NCI-H82 treated with DMSO at 0.1 percent for 48 hours (cell line): ENCODE measurements at regions not wholly inside any gene's neighbourhood (a gene's known extent, or its start where the extent isn't known, plus 50 kb on each side); places are given as distances from the start of the nearest gene placed in this dataset.

Experiments
- DNase-seq: peaks from one replicate; lab custom pipeline; 2025; ENCODE audit not compliant: unreplicated experiment; lab: John Stamatoyannopoulos, UW

DNA sequence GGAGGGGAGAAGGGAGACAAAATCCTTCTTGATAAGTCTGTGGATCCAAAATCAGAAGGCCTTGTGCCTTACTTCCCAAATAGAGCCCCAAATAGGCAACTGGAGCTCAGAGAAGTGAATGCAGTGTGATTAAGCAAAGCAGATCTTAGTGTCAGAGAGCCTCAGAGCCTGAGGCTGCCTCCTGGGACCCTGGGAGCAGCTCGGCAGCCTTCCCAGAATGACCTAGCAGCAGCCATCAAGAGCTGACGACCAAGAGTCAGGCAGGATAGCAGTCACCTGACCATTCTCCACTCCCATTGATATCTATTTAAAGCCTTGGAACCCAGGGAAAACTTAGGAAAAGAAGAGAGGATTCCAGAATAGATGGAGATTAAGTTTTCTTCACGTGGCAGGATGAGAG lies 78.0 kb upstream of the SMYD2 start:
- DNase-seq = no peak

DNA sequence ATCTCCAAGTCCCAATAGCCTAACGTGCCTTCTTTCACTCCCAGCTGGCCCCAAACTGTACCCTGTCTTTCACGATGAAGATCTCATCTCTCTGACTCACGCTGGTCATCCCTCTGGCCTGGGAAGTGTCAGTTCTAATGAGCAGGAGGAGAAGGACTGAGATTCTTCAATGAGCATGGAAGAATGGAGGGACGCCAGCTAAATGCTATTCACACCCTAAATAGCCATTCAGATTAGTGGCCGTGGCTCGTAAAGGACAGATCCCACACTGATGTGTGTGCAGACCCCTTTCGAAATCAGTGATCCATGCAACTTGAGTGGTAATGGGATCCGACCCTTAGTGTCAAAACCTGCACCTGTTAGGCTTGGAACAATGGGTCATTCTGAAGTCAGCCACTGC lies 75.9 kb upstream of the SMYD2 start:
- DNase-seq = no peak

DNA sequence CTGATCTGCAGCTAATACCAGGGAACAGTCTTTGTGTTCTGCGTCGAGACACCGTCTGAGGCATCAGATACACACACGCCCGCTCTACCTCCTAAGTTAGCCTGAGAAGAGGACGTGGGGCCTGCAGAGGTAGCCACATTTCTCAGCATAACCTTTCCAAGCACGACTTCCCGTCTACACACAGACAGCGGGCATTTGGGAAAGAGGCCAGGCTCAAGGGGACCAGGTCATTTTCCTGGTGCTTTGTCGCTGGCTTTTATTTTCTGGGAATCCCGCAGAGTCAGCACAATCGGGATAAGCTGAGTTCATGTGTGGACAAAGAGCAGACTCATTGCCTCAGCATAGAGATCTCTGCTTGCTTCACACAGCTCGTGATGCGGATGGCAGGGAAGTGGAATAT lies 72.5 kb upstream of the SMYD2 start:
- DNase-seq = no peak

DNA sequence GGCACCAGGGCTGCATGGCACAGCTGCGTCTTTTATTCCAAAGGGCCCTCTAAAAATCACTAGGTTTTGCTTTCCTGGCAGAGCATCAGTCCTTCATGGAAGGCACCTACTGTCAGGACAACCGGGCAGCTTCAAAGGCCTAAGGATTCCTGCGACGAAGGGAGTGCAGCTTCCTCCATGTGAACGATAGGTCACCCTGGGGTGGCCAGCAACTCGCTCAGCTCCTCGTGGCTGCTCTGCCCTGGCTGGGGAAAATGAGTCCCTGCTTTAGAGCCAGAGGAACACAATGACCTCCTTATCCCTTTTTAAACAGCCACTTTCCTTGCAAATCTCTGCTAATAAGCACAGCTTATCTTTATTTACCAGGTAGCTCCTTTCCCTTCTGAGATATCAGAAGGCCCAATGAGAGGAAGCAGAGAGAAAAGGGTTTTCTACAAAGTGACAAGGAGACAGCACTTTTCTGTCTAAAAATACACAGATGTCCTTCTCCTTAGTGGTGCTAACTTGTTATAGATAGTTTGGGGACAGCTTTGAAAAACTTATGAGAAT lies 71.6 kb upstream of the SMYD2 start:
- no peak for DNase-seq

DNA sequence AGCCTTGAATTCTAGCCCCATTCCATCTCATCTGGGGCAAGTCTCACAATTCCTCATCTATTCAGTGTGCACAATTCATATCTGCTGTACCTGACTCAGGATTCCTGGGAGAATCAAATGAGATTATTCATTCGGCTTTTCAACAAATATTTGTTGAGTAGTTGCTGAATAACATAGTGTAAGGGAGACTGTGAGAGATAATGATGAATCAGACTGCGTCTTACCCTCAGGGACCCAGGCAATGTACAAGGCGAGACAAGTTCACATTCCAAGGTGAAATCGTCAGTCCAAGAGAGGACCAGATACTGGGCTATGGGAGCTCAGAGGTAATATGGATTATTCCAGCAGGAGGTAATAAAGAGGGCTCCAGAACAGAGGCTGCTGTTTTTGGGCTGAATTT lies 67.8 kb upstream of the SMYD2 start:
- no peak for DNase-seq

DNA sequence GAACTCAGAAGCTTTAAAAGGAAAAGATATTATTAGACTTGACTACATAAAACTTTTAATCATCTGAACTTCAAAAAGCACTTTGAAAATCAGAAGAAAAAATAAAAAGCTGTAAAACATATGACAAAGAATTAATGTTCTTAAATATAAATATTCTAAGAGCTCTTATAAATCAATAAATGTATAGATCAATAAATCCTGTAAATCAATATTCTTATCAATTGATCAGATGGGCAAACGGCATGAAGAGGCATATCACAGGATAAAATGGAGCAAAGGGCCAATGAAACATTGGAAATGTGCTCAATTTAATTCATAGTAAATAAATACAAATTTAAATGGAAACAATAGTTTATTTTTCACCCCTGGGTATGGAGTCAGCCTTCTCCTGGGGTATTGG lies 66.1 kb upstream of the SMYD2 start:
- no peak for DNase-seq

DNA sequence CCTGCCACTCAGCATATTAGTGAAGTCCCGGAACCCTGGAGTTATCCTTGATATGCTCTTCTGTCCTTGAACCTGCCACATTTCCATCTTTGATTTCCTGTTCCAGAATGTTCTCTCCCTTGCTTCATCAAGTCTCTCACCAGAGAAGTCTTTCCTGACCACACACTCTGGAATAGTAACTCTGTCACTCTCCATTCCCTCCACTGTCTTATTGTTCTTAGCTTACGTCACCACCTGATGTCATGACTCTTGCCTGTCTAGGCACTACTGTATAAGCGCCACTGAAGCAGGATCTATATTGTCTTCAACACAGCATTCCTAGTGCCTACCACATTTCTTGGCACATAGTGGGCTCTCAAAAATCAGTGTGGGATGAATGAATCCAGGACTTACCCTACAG lies 65.4 kb upstream of the SMYD2 start:
- DNase-seq = no peak

DNA sequence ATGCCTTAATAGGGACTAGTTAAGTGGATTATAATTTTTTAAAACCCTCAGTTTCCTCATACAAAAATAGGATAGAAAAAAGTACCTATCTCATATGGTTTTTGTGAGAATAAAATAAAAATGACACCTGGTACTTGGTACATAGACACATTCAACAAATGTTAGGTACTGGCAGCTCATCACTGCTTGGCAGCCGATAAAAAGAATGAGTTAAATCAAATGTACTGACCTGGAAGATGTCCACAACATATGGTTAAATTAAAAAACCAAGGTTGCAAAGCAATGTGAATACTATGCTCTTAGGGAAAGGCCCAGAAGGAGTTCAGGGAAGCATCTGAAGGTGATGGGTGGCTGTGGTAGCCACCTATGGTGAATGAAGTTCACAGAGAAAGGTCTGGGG lies 64.9 kb upstream of the SMYD2 start:
- no peak for DNase-seq

DNA sequence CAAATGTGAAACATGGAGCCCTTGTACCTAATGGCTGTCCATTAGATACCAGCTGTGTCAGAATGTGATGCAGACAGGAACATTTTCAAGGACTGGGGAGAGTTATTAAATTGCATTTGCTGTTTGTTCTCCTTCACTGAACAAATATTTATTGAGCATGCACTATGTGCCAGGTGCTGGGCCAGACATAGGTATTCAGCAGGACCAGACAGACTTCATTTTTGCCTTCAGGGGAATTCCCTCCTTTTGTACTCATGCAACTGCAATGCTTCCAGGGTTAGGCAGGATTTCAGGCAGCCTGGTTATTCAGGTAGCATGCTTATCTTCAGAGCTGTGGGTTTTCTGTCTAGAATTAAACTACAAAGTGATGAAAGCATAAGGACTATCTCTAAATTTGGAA lies 64.2 kb upstream of the SMYD2 start:
- no peak for DNase-seq

DNA sequence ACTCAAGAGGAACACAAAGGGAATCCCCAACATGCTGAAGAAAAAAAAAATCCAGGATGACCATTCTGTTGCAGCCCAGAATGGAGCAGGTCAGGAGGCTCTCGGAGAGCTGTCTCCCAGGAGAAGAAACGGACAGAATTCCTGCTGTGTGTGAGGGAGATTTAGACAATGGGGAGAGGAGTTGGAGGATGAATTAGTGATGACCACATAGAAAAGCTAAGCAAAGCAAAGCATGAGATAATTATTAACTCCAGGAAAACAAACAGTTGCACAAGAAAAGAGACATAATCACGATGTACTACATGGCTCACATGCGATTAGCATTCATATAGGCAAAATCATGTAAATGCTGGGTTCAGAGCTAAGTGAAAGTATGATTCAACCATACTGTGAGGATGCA lies 61.1 kb upstream of the SMYD2 start:
- no peak for DNase-seq

DNA sequence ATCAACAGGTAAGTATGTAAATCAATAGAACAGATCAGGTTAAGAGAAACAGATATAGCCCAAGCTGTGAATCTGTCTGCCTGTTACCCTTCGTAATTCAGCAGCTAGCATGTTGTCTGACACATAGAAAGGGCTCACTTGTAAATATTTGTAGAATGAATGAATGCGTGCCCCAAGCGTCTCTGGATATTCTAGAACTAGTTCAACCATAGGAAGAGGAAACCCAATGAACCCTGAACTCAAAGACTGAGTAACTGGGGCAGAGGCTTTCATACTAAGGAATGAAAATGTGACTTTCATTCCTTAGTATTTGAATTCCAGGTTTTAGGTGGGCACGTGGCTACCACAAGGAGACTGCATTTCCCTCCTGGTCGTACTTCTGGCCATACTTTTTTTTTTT lies 60.1 kb upstream of the SMYD2 start:
- DNase-seq = no peak

DNA sequence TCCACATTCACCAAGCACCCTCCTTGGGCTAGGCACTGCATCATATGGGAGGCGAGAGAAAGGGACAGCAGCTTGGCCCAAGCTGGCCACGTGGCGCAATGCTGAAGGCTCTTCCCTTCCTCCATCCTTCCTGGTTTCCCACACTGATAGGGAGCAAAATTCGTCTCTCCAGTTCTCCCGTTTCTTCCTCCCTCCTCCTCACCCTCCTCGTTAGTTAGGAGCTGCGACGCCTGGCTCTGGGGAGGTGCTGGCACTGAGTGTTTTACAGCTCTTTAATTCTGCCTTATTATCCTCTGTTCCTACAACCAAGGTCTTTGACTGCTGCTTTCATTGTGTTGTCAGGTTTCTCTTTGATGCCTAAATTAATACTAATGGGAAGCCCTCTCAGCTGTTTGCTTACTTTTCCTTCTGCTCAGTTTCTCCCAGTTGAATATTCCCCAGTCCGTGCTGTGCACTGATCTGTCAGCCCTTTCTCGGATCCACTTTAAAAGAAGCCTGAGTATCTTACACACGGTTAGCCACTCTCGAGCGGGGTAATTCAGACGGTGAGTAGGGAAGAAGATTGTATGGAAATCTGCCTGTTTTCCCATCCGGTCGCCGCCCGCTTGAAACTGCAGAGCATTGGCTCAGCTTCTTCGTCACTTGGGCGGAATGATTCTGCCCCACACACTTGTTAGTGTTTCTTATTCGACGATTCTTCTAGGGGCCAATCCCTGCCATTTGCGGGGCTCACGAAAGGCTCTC lies 56.2 kb upstream of the SMYD2 start:
- no peak for DNase-seq

DNA sequence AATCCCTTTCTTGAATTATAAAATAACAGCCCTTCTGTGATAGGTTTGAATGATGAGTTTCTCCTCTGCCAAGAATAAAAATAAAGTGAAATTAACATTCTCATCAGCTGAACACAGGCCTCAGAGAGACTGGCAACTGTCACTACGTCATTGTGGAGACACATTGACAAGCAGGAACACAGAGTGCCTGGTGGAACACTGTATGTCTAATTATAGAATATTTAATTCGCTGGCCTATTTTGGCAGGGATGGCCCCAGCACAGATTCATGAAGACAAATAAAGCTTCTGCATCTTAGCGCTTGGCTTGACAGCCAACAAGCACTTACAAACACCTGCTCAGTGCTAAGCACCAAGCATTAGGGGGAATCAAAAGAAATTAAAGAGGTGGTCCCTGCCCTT lies 52.0 kb upstream of the SMYD2 start:
- no peak for DNase-seq

DNA sequence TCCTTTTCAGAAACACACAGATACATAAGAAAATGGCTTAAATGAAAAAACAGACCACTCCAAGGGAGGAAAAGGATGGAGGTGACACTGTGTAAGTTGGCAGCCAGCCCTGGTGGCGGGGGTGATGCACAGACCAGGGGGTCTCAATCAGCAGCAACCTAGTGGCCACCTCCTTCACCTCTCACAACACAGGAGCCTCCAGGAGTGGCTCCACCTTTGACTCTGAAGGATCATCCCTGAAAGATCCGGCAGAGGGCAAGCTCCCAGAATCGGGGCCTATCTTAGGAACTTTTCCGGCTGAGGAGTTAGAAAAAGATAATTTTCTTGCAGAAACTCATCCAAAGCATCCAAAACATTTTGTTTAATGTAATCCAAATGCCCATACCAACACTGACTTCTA lies 51.2 kb upstream of the SMYD2 start:
- DNase-seq = no peak
